A673 (cell line): ENCODE measurements at regions not wholly inside any gene's neighbourhood (a gene's known extent, or its start where the extent isn't known, plus 50 kb on each side); places are given as distances from the start of the nearest gene placed in this dataset.

Experiments
- BruUV-seq: library from RNA; stranded (reverse); fragments of 400-500 nt; replicated peaks from 2 replicates; lab custom pipeline; 2021; lab: Mats Ljungman, UMichigan
- CTCF ChIA-PET: fragments of 300-600 bp; sonication (Branson Sonifier 250); formaldehyde crosslinking; loops from one replicate; lab custom pipeline; 2022; ENCODE audit warnings: antibody characterized with exemption; lab: Charles Lee
- POLR2A ChIA-PET: fragments of 300-600 bp; sonication (Branson Sonifier 250); formaldehyde crosslinking; loops from one replicate; lab custom pipeline; 2022; ENCODE audit warnings: antibody characterized with exemption; ENCODE audit not compliant: low non-redundant PET; lab: Charles Lee
- DNase-seq: peaks from one replicate; pipeline ENCODE4 v3.0.0-alpha.2; 2015; ENCODE audit warnings: low spot score
- H3K27ac ChIP-seq: fragments of 200-600 bp; sonication (generic); 2 replicates; pipeline ENCODE4 v1.5.1; 2016; ENCODE audit warnings: mixed run types, low read depth, mild to moderate bottlenecking, mixed read lengths, antibody characterized with exemption, low read length; ENCODE audit not compliant: poor library complexity, severe bottlenecking
- H3K27me3 ChIP-seq: fragments of 200-600 bp; sonication (generic); replicated peaks from 2 replicates; pipeline ENCODE4 v1.6.1; 2017; ENCODE audit warnings: mixed run types, low read depth, mild to moderate bottlenecking, mixed read lengths, antibody characterized with exemption, low read length; ENCODE audit not compliant: insufficient read depth, poor library complexity
- H3K36me3 ChIP-seq: fragments of 200-600 bp; sonication (generic); 2 replicates; pipeline ENCODE4 v1.6.1; 2016; ENCODE audit warnings: mixed run types, mild to moderate bottlenecking, mixed read lengths, antibody characterized with exemption, low read length; ENCODE audit not compliant: insufficient read depth, poor library complexity, severe bottlenecking
- H3K4me1 ChIP-seq: fragments of 200-600 bp; sonication (generic); 2 replicates; pipeline ENCODE4 v1.6.1; 2017; ENCODE audit warnings: mixed run types, mild to moderate bottlenecking, mixed read lengths, antibody characterized with exemption, low read length; ENCODE audit not compliant: insufficient read depth, poor library complexity, severe bottlenecking
- H3K4me3 ChIP-seq: fragments of 200-600 bp; sonication (generic); 2 replicates; pipeline ENCODE4 v1.5.1; 2016; ENCODE audit warnings: low read depth, mixed run types, mild to moderate bottlenecking, mixed read lengths, low read length; ENCODE audit not compliant: poor library complexity, severe bottlenecking
- H3K9me3 ChIP-seq: fragments of 200-600 bp; sonication (generic); 2 replicates; pipeline ENCODE4 v1.6.1; 2016; ENCODE audit warnings: mixed run types, low read depth, mild to moderate bottlenecking, mixed read lengths, antibody characterized with exemption, low read length; ENCODE audit not compliant: poor library complexity, severe bottlenecking
- CTCF ChIP-seq: fragments of 300-800, 200-600 bp; sonication (generic); conservative IDR thresholded peaks from 2 replicates; pipeline ENCODE4 v1.5.1; 2017; ENCODE audit warnings: low read depth, mild to moderate bottlenecking, antibody characterized with exemption, low read length, moderate library complexity, mixed read lengths
- EZH2 ChIP-seq: fragments of 200-600 bp; sonication (generic); IDR thresholded peaks from 2 replicates; pipeline ENCODE4 v1.6.1; 2017; ENCODE audit warnings: borderline replicate concordance, low read depth, mild to moderate bottlenecking, mixed read lengths, antibody characterized with exemption, low read length; ENCODE audit not compliant: poor library complexity, severe bottlenecking
- intact Hi-C: fragments of 100-400 bp; cut with micrococcal nuclease; formaldehyde crosslinking; loops from one replicate; pipeline ENCODE4 v1.10.0; 2022; ENCODE audit not compliant: unreplicated experiment

DNA sequence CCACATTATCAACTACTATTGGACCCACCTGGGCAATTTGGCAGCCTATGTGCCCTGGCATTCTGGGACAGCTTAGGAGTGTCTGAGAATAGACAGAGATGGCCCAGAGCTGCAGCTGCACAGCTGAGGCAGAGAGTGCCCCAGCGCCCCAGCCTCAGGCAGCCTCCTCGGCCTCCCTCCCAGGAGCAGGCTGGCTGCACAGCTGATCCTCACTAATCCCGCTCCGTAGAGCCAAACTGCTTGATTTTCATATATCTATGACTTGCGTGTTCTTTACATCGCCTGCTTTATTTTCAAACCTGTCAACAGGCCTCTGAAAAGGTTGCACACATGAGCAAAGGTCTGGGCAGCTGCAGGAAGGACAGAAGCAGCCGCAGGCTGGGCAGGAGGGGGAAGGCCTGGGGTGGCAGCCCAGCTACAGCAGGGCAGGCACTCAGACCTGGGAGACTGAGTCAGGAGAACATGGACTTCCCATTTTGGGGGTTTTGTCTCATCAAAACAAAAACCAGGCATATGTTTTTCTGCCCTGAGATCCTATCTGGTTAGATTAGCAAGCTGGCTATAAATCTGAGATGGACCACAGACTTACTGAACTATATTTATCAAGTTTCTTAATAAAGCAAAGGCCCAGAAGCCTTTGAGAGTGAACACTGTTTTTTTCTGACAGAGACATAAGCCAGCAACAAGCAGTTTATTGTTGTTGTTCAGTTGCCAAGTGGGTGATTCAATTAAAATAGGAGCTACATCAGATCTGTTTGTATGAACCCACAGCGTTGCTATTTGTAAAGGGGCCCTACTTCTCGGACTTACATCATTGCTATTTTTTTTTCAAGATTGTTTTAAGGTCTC is 301.8 kb upstream of the DUSP10 start:
- ChIA-PET CTCF (no interaction called here), POLR2A (no interaction called here)
- no peak for DNase-seq
- no peak overlapping the region for H3K27ac ChIP-seq
- H3K4me3 ChIP-seq: no peak overlapping the region
- H3K27me3 ChIP-seq: no peaks in the 10 kb centered on the region
- H3K36me3 ChIP-seq: no peaks in the 10 kb centered on the region
- H3K4me1 ChIP-seq: no peaks in the 10 kb centered on the region
- TF ChIP-seq EZH2 (no peak), CTCF (no peak)
- no TSS peak for BruUV-seq
- intact Hi-C loops: no loop called here
- no peaks in the 10 kb centered on the region for H3K9me3 ChIP-seq

DNA sequence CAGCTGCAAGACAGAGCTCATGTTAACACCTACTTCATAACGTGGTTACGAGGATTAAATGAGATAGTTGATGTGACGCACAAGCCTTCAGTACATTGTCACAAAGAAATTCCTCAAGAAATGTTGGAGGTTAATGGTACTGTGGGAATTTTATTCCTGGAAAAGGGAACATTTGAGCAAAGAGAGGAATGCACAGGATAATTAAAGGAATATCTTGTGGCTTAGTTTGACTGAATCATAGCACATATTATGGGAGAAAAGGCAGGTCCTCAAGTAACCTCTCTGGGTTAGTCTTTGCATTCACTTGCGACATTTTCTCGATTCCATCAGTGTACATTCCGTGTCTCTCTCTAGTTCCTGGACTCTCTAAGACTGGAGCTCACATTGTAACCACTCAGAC is 300.2 kb upstream of the DUSP10 start:
- H3K36me3 ChIP-seq: no peaks in the 10 kb centered on the region
- BruUV-seq: no TSS peak
- H3K9me3 ChIP-seq: no peaks in the 10 kb centered on the region
- H3K27me3 ChIP-seq: no peaks in the 10 kb centered on the region
- POLR2A ChIA-PET: no interaction called here
- CTCF ChIA-PET: no interaction called here
- no peak overlapping the region for H3K27ac ChIP-seq
- TF ChIP-seq CTCF (no peak), EZH2 (no peak)
- DNase-seq: no peak
- intact Hi-C loops: no loop called here
- no peaks in the 10 kb centered on the region for H3K4me1 ChIP-seq
- no peak overlapping the region for H3K4me3 ChIP-seq

DNA sequence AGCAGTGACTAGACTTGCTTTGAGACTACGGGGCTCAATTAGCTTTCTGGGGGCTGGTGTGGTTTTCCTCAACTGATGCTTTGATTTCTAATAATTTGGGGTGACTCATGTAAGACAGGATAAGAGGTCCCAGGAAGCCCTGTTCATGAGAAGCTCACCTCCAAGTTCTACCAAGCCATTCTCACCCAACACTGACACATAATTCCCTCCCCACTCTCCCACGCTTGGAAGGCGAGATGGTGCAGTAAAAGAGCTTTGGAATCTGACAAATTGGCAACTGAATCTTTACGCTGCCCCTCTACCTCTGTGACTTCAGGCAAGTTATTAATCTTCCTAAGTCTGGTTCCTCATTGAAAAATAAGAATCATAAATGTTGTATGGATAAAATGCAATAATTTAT is 299.1 kb upstream of the DUSP10 start:
- Histone ChIP-seq H3K4me1 (no peaks in the 10 kb centered on the region), H3K27ac (no peak overlapping the region), H3K36me3 (no peaks in the 10 kb centered on the region), H3K9me3 (no peaks in the 10 kb centered on the region), H3K27me3 (no peaks in the 10 kb centered on the region), H3K4me3 (no peak overlapping the region)
- no TSS peak for BruUV-seq
- intact Hi-C loops: no loop called here
- no peak for DNase-seq
- ChIA-PET POLR2A (interaction anchor here (0.5 kb wide), 1 partner anchor 1771 kb away, joined by 5 read pairs; no protein-coding TSS in a partner anchor), CTCF (no interaction called here)
- TF ChIP-seq CTCF: no peak
- no peak for TF ChIP-seq EZH2
